Activated naive CD8-positive, alpha-beta T cell (primary cell): ENCODE measurements at regions not wholly inside any gene's neighbourhood (a gene's known extent, or its start where the extent isn't known, plus 50 kb on each side); places are given as distances from the start of the nearest gene placed in this dataset.

Source experiments
- H3K27ac Mint-ChIP-seq: one replicate; pipeline ENCODE4 v1.8.0; 2021; ENCODE audit warnings: mixed read lengths
- H3K27me3 Mint-ChIP-seq: one replicate; pipeline ENCODE4 v1.8.0; 2021; ENCODE audit warnings: mixed read lengths
- H3K36me3 Mint-ChIP-seq: one replicate; pipeline ENCODE4 v1.8.0; 2021; ENCODE audit warnings: mixed read lengths
- H3K4me1 Mint-ChIP-seq: one replicate; pipeline ENCODE4 v1.8.0; 2021; ENCODE audit warnings: low read depth, mixed read lengths
- H3K4me3 Mint-ChIP-seq: one replicate; pipeline ENCODE4 v1.8.0; 2021; ENCODE audit warnings: mild to moderate bottlenecking, mixed read lengths
- H3K9me3 Mint-ChIP-seq: one replicate; pipeline ENCODE4 v1.8.0; 2021; ENCODE audit warnings: low read depth, mixed read lengths

DNA sequence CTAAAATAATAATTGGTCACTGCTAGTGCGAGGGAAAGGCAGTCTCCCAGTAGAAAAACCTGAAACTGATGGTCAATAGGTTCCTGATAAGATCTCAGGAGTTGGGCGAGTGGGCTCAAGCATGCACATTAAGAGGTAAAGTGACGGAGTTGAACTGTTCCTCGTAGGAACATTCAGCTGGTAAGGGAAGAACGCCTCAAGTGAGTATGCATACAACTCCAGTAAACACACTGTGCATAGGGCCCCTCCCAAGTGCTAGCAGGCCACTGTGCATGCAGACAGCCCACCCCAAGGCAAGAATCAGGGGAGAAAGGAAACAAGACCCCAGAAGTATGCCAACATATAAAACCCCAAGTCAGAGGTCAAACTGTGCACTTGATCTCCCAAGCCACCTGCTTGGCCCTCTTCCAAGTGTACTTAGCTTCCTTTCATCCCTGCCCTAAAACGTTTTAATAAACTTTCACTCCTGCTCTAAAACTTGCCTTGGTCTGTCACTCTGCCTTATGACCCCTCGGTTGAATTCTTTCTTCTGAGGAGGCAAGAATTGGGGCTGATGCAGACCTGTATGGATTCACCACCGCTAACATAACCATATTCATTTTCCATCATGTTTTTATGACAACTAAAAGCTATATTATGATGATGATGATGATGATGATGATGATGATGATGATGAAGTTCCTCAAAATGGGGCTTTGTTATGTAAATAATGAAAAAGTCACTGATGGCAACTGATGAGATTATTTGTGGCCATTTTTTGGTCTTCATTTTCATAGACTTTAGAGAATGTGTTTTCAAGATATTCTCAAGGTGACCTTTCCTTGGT is 118.0 kb upstream of the RAB27B start:
- Mint-ChIP-seq H3K36me3 (no peaks in the 10 kb centered on the region), H3K4me3 (no peak overlapping the region), H3K27ac (no peak overlapping the region), H3K9me3 (no peaks in the 10 kb centered on the region), H3K27me3 (peaks cover 3% of the 10 kb centered on the region), H3K4me1 (peaks cover 2% of the 10 kb centered on the region)

DNA sequence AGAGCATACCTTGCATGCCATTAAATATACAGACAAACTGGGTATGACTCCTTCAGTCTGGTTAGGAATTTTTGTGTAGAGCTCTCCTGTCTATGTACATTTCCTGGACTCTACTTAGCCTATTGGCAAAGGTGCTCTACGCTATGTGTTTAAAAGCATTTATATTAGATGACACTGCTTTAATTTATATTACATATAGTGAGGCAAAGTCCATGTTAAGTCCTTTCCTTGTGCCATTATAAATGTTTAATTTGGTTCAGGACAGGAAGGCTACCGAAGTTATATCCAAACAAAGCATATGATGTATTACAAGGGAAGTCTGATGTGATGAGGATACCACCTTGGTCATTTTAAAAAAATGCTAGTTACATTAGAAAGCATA is 117.4 kb upstream of the RAB27B start:
- Mint-ChIP-seq H3K27me3 (peaks cover 3% of the 10 kb centered on the region), H3K36me3 (no peaks in the 10 kb centered on the region), H3K9me3 (no peaks in the 10 kb centered on the region), H3K4me1 (peaks cover 2% of the 10 kb centered on the region), H3K4me3 (no peak overlapping the region), H3K27ac (no peak overlapping the region)

- Mint-ChIP-seq H3K27me3 (peaks cover 3% of the 10 kb centered on the region), H3K9me3 (no peaks in the 10 kb centered on the region), H3K36me3 (no peaks in the 10 kb centered on the region), H3K27ac (no peak overlapping the region), H3K4me3 (no peak overlapping the region), H3K4me1 (peaks cover 2% of the 10 kb centered on the region)
These were observed 116.0 kb upstream of the RAB27B start for GRCh38 chr18:54712306-54712705.

DNA sequence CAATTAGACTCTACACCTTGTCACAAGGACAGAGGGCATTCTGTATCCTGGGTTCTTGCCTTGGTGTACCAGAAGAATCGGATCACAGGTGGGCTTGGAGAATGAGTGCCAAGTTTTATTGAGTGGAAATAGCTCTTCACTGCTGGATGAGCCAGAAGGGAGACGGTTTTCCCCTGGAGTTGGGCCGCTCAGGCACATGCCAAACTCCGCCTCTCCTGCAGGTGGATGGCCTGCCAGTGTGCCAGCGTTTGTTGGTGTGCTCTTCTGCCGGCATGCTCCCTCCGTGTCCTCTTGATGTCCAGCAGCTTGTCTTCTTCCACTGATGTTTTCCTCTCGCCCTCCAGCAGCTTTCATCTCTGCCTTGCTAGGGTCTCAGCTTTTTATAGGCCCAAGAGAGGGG is 115.5 kb upstream of the RAB27B start:
- H3K9me3 Mint-ChIP-seq, result no peaks in the 10 kb centered on the region
- H3K4me1 Mint-ChIP-seq, result peaks cover 7% of the 10 kb centered on the region
- H3K36me3 Mint-ChIP-seq, result no peaks in the 10 kb centered on the region
- no peak overlapping the region for H3K27ac Mint-ChIP-seq
- H3K27me3 Mint-ChIP-seq, result peaks cover 3% of the 10 kb centered on the region
- no peak overlapping the region for H3K4me3 Mint-ChIP-seq

- Mint-ChIP-seq H3K4me3 (no peak overlapping the region), H3K27ac (no peak overlapping the region), H3K27me3 (peaks cover 3% of the 10 kb centered on the region), H3K36me3 (no peaks in the 10 kb centered on the region), H3K4me1 (peaks cover 13% of the 10 kb centered on the region), H3K9me3 (no peaks in the 10 kb centered on the region)
These were observed 114.9 kb upstream of the RAB27B start for GRCh38 chr18:54713386-54713785.

DNA sequence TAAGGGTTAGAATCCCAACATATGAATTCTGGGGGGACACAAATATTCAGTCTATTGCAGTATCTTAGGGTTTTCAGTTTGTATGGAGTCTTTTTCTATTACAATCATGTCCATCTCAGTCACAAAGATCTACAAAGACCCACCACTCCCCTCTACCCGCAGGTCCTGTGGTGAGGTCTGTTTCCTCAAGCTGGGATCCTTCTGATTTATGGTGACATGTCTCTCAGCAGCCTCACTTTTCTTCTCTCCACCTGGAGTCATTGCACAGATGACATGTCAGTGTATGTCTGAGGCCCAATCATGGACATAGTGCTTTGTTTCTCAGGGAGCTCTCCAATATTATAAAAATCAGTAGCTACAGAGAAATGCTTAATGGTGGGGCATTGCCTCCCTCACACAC is 113.4 kb upstream of the RAB27B start:
- Mint-ChIP-seq H3K9me3 (no peaks in the 10 kb centered on the region), H3K4me1 (peaks cover 15% of the 10 kb centered on the region), H3K27me3 (peaks cover 3% of the 10 kb centered on the region), H3K4me3 (no peak overlapping the region), H3K27ac (no peak overlapping the region), H3K36me3 (no peaks in the 10 kb centered on the region)

DNA sequence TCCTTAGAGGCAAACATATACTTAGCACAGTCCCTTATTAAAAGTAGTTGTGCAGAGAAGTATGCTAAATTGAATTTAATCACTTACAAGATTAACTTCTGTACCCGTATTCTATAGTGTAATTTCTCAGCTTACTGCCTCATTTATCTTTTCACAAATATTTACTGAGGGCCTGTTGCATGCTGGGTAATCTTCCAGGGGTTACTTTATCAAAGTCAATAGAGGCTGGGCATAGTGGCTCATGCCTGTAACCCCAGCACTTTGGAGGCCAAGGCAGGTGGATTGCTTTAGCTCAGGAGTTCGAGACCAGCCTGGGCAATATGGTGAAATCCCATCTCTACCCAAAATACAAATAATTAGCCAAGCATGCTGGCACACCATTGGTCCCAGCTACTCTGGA is 111.7 kb upstream of the RAB27B start:
- Mint-ChIP-seq H3K4me3 (no peak overlapping the region), H3K27ac (no peak overlapping the region)

GRCh38 chr18:54717673-54718407 is 110.4 kb upstream of the RAB27B start:
- no peaks in the 10 kb centered on the region for H3K9me3 Mint-ChIP-seq
- H3K36me3 Mint-ChIP-seq, result no peaks in the 10 kb centered on the region
- peak overlapping the region; percentile 28 for H3K4me3 Mint-ChIP-seq
- H3K27me3 Mint-ChIP-seq, result no peaks in the 10 kb centered on the region
- H3K27ac Mint-ChIP-seq, result no peak overlapping the region
- H3K4me1 Mint-ChIP-seq, result peaks cover 15% of the 10 kb centered on the region

More for the DNA sequence above, 111.7 kb upstream of the RAB27B start:
- Mint-ChIP-seq H3K9me3 (no peaks in the 10 kb centered on the region), H3K27me3 (peaks cover 3% of the 10 kb centered on the region), H3K4me1 (peaks cover 15% of the 10 kb centered on the region), H3K36me3 (no peaks in the 10 kb centered on the region)

DNA sequence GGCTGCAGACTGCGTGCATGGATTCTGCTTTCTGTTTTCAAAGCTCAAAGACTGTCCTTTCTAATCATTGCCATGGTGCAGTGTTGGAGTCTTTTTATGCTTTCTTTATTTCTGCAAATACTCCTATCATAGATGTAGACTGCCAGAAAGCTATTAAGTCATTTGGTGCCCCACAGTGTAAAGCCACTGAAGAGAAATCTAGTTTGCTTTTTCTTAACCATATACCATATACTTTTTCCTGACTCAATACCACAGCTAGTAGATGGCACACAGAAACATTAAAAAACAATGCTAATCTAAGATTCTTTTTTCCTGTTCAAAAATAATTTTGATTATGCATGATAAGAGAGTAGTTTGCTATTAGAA is 109.9 kb upstream of the RAB27B start:
- no peak overlapping the region for H3K27ac Mint-ChIP-seq
- H3K27me3 Mint-ChIP-seq, result no peaks in the 10 kb centered on the region
- H3K4me3 Mint-ChIP-seq, result peak overlapping the region; percentile 28
- no peaks in the 10 kb centered on the region for H3K9me3 Mint-ChIP-seq
- no peaks in the 10 kb centered on the region for H3K36me3 Mint-ChIP-seq
- H3K4me1 Mint-ChIP-seq, result peaks cover 14% of the 10 kb centered on the region

DNA sequence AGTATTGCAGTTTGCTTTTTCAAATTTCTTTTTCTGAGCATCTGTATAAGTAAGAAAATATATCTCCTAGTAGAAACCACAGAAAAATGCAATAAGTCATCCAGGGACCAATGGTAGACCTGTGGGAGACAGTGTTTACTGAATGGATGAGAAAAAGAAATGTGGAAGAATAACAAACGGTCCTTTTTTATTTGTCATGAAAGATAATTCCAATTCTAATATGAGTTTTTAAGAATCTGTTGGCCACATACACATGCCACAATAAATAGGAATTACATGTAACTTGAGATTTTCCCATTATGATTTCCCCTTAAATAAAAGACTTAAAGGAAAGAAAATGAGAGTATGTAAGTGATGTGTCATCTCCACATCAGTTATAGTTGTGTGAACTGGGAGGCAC is 107.7 kb upstream of the RAB27B start:
- no peaks in the 10 kb centered on the region for H3K27me3 Mint-ChIP-seq
- peaks cover 14% of the 10 kb centered on the region for H3K4me1 Mint-ChIP-seq
- no peak overlapping the region for H3K27ac Mint-ChIP-seq
- H3K9me3 Mint-ChIP-seq, result no peaks in the 10 kb centered on the region
- H3K36me3 Mint-ChIP-seq, result no peaks in the 10 kb centered on the region
- H3K4me3 Mint-ChIP-seq, result no peak overlapping the region

DNA sequence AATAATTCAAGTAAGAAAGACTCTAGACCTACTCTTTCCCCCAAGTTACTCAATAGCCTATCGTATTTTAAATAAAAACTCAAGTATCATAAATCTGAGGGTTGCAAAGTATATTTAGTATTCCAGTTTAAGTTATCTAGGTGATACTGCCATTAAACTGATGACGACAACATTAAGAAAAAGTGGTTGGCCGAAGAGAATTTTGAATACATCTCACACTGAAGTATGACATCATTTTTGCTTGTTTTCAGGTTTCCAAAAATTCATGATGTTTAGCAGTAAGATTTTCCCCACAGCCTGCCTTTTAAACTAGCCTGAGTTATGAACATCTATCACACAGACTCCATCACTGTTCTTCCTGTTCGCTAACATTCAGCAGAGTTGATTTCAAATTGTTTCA is 102.1 kb upstream of the RAB27B start:
- Mint-ChIP-seq H3K4me1 (no peaks in the 10 kb centered on the region), H3K9me3 (no peaks in the 10 kb centered on the region), H3K4me3 (no peak overlapping the region)

GRCh38 chr18:54734059-54734458 is 94.2 kb upstream of the RAB27B start:
- Mint-ChIP-seq H3K27ac (no peak overlapping the region), H3K9me3 (no peaks in the 10 kb centered on the region), H3K4me1 (no peaks in the 10 kb centered on the region), H3K4me3 (no peak overlapping the region), H3K36me3 (no peaks in the 10 kb centered on the region), H3K27me3 (peaks cover 2% of the 10 kb centered on the region)

More for the DNA sequence above, 102.1 kb upstream of the RAB27B start:
- Mint-ChIP-seq H3K27me3 (no peaks in the 10 kb centered on the region), H3K27ac (no peak overlapping the region), H3K36me3 (no peaks in the 10 kb centered on the region)

- Mint-ChIP-seq H3K27ac (no peak overlapping the region), H3K4me3 (no peak overlapping the region), H3K9me3 (no peaks in the 10 kb centered on the region), H3K36me3 (no peaks in the 10 kb centered on the region), H3K4me1 (no peaks in the 10 kb centered on the region), H3K27me3 (peaks cover 2% of the 10 kb centered on the region)
These were observed 91.3 kb upstream of the RAB27B start for GRCh38 chr18:54736981-54737380.

GRCh38 chr18:54737986-54738385 is 90.3 kb upstream of the RAB27B start:
- Mint-ChIP-seq H3K9me3 (no peaks in the 10 kb centered on the region), H3K4me3 (no peak overlapping the region), H3K27me3 (peaks cover 2% of the 10 kb centered on the region), H3K36me3 (no peaks in the 10 kb centered on the region), H3K27ac (no peak overlapping the region), H3K4me1 (no peaks in the 10 kb centered on the region)

DNA sequence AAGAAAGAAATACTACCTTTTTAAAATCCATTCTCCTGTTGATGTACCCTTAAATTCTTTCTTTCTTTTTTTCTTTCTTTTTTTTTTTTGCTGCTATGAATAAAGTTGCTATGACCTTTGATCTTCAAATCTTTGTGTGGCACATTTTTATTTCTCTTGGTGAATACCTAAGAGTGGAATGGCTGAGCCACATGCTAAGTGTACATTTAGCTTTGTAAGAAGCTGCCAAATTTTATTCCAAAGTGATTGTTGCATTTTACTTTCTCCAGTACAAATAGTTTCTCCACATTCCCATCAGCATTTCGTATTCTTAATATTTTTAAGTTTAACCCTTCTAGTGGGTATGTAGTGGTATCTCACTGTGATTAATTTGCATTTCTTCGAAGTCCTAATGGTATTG is 88.8 kb upstream of the RAB27B start:
- no peak overlapping the region for H3K27ac Mint-ChIP-seq
- no peaks in the 10 kb centered on the region for H3K27me3 Mint-ChIP-seq
- H3K4me1 Mint-ChIP-seq, result no peaks in the 10 kb centered on the region
- no peaks in the 10 kb centered on the region for H3K9me3 Mint-ChIP-seq
- H3K36me3 Mint-ChIP-seq, result no peaks in the 10 kb centered on the region
- H3K4me3 Mint-ChIP-seq, result no peak overlapping the region
